KMS-11 (cell line): ENCODE measurements at regions not wholly inside any gene's neighbourhood (a gene's known extent, or its start where the extent isn't known, plus 50 kb on each side); places are given as distances from the start of the nearest gene placed in this dataset.

Experiments used
- H2AFZ ChIP-seq: fragments of 200-600 bp; sonication (generic); 2 replicates; pipeline ENCODE4 v1.6.1; 2016; ENCODE audit warnings: antibody characterized with exemption, mixed run types, low read depth
- H3K27ac ChIP-seq: fragments of 200-600 bp; sonication (generic); 2 replicates; pipeline ENCODE4 v1.6.1; 2016; ENCODE audit warnings: mild to moderate bottlenecking, mixed run types
- H3K27me3 ChIP-seq: fragments of 200-600 bp; sonication (generic); 2 replicates; pipeline ENCODE4 v1.6.1; 2017; ENCODE audit warnings: mild to moderate bottlenecking, low read depth, mixed run types, moderate library complexity; ENCODE audit not compliant: insufficient read depth
- H3K36me3 ChIP-seq: fragments of 200-600 bp; sonication (generic); 2 replicates; pipeline ENCODE4 v1.6.1; 2017; ENCODE audit warnings: mild to moderate bottlenecking, mixed run types; ENCODE audit not compliant: insufficient read depth
- H3K4me1 ChIP-seq: fragments of 200-600 bp; sonication (generic); 2 replicates; pipeline ENCODE4 v1.6.1; 2016; ENCODE audit warnings: mild to moderate bottlenecking, low read depth, mixed run types; ENCODE audit not compliant: poor library complexity, severe bottlenecking
- H3K4me2 ChIP-seq: fragments of 200-600 bp; sonication (generic); 2 replicates; pipeline ENCODE4 v1.7.0; 2016; ENCODE audit warnings: mild to moderate bottlenecking, mixed run types
- H3K4me3 ChIP-seq: fragments of 200-600 bp; sonication (generic); IDR thresholded peaks from 2 replicates; pipeline ENCODE4 v1.6.1; 2017; ENCODE audit warnings: low read depth, low read length, mixed read lengths; ENCODE audit not compliant: insufficient read depth
- H3K79me2 ChIP-seq: fragments of 200-600 bp; sonication (generic); 2 replicates; pipeline ENCODE4 v1.6.1; 2016; ENCODE audit warnings: low read depth, mixed run types; ENCODE audit not compliant: insufficient read depth
- H3K9ac ChIP-seq: fragments of 200-600 bp; sonication (generic); 2 replicates; pipeline ENCODE4 v1.6.1; 2016; ENCODE audit warnings: mild to moderate bottlenecking, mixed run types
- H4K20me1 ChIP-seq: fragments of 200-600 bp; sonication (generic); 2 replicates; pipeline ENCODE4 v1.6.1; 2016; ENCODE audit warnings: mild to moderate bottlenecking, mixed run types; ENCODE audit not compliant: insufficient read depth
- TF ChIP-seq, protein P1 (sequence below): fragments of 200-600 bp; sonication (generic); conservative IDR thresholded peaks from 2 replicates; pipeline ENCODE4 v1.6.1; 2017; ENCODE audit warnings: low read depth, mild to moderate bottlenecking, antibody characterized with exemption, low read length, moderate library complexity, mixed read lengths

DNA sequence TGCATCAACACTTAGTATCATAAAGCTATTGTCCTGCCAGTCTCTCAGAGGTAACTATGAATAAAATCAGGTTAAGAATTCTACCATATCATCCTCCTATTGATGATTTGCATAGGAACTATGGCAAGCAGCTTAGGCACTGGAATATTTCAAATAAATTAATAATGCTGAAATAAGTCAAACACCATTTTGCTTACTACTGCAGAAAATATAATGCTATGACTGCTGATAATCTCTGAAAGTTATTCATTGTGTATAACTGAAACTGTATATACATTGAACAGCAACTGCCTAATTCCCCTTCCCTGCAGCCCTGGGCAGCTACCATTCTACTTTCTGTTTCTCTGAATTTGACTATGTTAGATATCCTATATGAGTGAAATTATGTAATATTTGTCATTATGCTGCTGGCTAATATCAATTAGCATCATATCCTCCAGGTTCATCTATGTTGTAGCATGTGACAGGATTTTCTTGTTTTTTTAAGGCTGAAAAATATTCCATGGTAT is 318.8 kb upstream of the SGCG start:
- no peaks in the 10 kb centered on the region for H3K79me2 ChIP-seq
- no peak overlapping the region for H2AFZ ChIP-seq
- H3K4me2 ChIP-seq: no peak overlapping the region
- no peaks in the 10 kb centered on the region for H4K20me1 ChIP-seq
- no peak overlapping the region for H3K9ac ChIP-seq
- H3K36me3 ChIP-seq: no peaks in the 10 kb centered on the region
- H3K27ac ChIP-seq: no peak overlapping the region
- no peaks in the 10 kb centered on the region for H3K27me3 ChIP-seq
- H3K4me3 ChIP-seq: no peak overlapping the region
- no peaks in the 10 kb centered on the region for H3K4me1 ChIP-seq
- TF ChIP-seq, protein P1, sequence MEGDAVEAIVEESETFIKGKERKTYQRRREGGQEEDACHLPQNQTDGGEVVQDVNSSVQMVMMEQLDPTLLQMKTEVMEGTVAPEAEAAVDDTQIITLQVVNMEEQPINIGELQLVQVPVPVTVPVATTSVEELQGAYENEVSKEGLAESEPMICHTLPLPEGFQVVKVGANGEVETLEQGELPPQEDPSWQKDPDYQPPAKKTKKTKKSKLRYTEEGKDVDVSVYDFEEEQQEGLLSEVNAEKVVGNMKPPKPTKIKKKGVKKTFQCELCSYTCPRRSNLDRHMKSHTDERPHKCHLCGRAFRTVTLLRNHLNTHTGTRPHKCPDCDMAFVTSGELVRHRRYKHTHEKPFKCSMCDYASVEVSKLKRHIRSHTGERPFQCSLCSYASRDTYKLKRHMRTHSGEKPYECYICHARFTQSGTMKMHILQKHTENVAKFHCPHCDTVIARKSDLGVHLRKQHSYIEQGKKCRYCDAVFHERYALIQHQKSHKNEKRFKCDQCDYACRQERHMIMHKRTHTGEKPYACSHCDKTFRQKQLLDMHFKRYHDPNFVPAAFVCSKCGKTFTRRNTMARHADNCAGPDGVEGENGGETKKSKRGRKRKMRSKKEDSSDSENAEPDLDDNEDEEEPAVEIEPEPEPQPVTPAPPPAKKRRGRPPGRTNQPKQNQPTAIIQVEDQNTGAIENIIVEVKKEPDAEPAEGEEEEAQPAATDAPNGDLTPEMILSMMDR: no peak

DNA sequence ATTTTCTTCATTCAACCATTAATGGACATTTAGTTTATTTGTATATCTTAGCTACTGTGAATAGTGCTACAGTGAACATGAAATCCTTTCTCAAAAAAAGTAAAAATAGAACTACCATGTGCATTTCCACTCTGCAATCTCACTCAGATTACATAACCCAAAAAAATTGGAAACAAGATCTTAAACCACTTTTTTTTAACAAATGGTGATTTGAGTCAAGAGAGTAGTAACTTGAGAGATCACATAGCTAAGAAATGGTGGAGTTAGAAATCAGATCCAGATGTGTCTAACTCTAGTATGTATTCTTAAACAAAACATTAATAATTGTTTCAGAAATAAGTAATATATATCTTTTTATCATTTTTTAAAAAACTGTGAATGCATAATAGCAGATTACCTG is 318.3 kb upstream of the SGCG start:
- Histone ChIP-seq H3K4me2 (no peak overlapping the region), H3K36me3 (no peaks in the 10 kb centered on the region), H3K79me2 (no peaks in the 10 kb centered on the region), H3K9ac (no peak overlapping the region), H3K27me3 (no peaks in the 10 kb centered on the region), H4K20me1 (no peaks in the 10 kb centered on the region), H2AFZ (no peak overlapping the region), H3K4me3 (no peak overlapping the region), H3K4me1 (no peaks in the 10 kb centered on the region), H3K27ac (no peak overlapping the region)
- TF ChIP-seq, protein P1: no peak

DNA sequence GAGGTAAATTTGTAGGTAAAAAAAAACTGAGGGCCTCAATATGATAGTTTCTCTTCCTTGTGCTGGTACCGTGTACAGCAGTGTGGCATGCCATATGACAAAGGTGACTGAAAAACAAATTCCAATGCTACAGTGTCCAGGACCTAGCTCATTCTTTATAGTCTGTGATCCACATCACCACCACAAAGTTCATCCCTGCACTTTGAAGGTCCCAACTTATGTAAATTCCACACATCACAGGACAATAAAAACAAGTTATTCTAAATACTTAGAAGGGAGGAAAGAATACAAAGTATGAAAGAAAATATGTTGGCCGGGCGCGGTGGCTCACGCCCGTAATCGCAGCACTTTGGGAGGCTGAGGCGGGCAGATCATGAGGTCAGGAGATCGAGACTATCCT is 314.6 kb upstream of the SGCG start:
- H3K27ac ChIP-seq: no peak overlapping the region
- TF ChIP-seq, protein P1: no peak
- no peaks in the 10 kb centered on the region for H3K27me3 ChIP-seq
- no peaks in the 10 kb centered on the region for H3K79me2 ChIP-seq
- H3K36me3 ChIP-seq: no peaks in the 10 kb centered on the region
- no peaks in the 10 kb centered on the region for H3K4me1 ChIP-seq
- H3K4me3 ChIP-seq: no peak overlapping the region
- H2AFZ ChIP-seq: no peak overlapping the region
- H3K4me2 ChIP-seq: no peak overlapping the region
- no peak overlapping the region for H3K9ac ChIP-seq
- no peaks in the 10 kb centered on the region for H4K20me1 ChIP-seq

DNA sequence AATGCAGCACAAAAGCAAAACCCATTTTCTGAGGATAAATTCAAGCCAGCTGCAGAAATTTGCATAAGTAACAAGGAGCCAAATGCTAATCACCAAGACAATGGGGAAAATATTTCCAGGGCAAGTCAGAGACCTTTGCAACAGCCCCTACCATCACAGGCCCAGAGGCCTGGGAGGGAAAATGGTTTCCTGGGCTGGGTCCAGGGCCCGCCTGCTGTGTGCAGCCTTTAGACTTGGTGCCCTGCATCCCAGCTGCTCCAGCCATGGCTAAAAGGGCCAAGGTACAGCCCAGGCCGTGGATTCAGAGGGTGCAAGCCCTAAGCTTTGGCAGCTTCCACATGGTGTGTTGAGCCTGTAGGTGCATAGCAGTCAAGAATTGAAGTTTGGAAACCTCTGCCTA is 309.5 kb upstream of the SGCG start:
- H3K36me3 ChIP-seq: no peaks in the 10 kb centered on the region
- H3K79me2 ChIP-seq: no peaks in the 10 kb centered on the region
- no peaks in the 10 kb centered on the region for H4K20me1 ChIP-seq
- no peak overlapping the region for H3K4me2 ChIP-seq
- no peaks in the 10 kb centered on the region for H3K27me3 ChIP-seq
- H3K27ac ChIP-seq: no peak overlapping the region
- H3K9ac ChIP-seq: no peak overlapping the region
- TF ChIP-seq, protein P1: no peak
- no peaks in the 10 kb centered on the region for H3K4me1 ChIP-seq
- H3K4me3 ChIP-seq: no peak overlapping the region
- no peak overlapping the region for H2AFZ ChIP-seq

DNA sequence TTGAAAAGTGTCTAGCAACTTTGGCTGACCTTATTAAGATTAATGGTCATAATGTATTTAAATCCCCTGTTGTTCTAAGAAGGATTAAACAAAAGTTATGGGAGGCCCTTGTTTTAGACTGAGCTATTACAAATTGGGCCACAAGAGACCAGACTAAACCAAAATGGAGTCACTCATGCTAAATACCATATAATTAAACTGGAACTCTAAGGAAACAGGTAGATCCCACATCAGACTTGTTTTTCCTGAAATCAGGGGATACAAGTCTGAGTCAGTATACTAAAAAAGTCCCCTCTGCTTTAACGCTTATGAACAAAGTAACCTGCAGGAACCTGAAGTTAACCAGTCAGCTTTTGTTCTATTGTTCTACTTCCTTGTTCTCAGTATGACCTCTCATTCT is 305.9 kb upstream of the SGCG start:
- Histone ChIP-seq H3K4me2 (no peak overlapping the region), H3K27ac (no peak overlapping the region), H3K4me1 (no peaks in the 10 kb centered on the region), H4K20me1 (no peaks in the 10 kb centered on the region), H3K9ac (no peak overlapping the region), H3K79me2 (no peaks in the 10 kb centered on the region), H3K27me3 (no peaks in the 10 kb centered on the region), H3K4me3 (no peak overlapping the region), H3K36me3 (no peaks in the 10 kb centered on the region), H2AFZ (no peak overlapping the region)
- TF ChIP-seq, protein P1: no peak
